ENCODE measurements at regions not wholly inside any gene's neighbourhood (a gene's known extent, or its start where the extent isn't known, plus 50 kb on each side); places are given as distances from the start of the nearest gene placed in this dataset.

DNA sequence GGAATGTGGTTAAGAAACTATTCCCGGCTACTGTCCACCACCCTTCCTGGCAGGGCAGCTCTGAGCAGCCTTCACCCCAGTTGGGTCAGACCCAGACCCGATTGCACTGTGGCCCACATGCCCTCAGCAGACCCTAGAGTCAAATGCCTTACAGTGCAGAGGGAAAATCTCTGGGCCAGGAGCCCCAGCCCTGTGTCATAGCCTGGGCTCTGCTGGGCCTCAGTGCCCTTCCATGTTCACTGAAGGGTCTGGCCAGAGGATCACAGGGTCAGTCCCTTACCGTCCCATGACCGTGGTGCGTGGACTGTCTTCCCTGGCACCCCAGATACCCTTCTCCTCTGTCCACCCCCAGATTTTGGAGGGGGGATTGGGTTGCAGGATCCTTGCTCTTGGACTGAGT lies 73.5 kb upstream of the COL5A1 start:
- WGBS, 2 donors (ENCODE audit: low coverage in 1 of 2): 76 to 80% methylated on average over 1 to 5 of the region's 5 CpGs
- TF ChIP-seq, protein P1, sequence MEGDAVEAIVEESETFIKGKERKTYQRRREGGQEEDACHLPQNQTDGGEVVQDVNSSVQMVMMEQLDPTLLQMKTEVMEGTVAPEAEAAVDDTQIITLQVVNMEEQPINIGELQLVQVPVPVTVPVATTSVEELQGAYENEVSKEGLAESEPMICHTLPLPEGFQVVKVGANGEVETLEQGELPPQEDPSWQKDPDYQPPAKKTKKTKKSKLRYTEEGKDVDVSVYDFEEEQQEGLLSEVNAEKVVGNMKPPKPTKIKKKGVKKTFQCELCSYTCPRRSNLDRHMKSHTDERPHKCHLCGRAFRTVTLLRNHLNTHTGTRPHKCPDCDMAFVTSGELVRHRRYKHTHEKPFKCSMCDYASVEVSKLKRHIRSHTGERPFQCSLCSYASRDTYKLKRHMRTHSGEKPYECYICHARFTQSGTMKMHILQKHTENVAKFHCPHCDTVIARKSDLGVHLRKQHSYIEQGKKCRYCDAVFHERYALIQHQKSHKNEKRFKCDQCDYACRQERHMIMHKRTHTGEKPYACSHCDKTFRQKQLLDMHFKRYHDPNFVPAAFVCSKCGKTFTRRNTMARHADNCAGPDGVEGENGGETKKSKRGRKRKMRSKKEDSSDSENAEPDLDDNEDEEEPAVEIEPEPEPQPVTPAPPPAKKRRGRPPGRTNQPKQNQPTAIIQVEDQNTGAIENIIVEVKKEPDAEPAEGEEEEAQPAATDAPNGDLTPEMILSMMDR (IDR thresholded peaks at IDR 0.05): no peak
- TF ChIP-seq POLR2A (IDR thresholded peaks at IDR 0.05): no peak
- no peak for TF ChIP-seq EP300 (IDR thresholded peaks at IDR 0.05; ENCODE audit: low read depth)
- no peak for TF ChIP-seq POLR2AphosphoS5 (IDR thresholded peaks at IDR 0.05)
- Histone ChIP-seq H3K4me1 (no peaks in the 10 kb centered on the region), H3K27me3 (no peaks in the 10 kb centered on the region), H3K9me3 (no peaks in the 10 kb centered on the region), H3K27ac (no peak overlapping the region), H3K36me3 (no peaks in the 10 kb centered on the region), H3K4me3 (no peak overlapping the region)
- intact Hi-C loops (cut with DNase I; ENCODE audit: low total_unique reads): no loop called here
- no peak for DNase-seq
- in situ Hi-C loops (cut with MboI; ENCODE audit: low pct_ligation_motif_present in 1 of 4, low pct_unique_long_range_greater_than_20kb in 1 of 4, low sequenced_read_pairs in 3 of 4): no loop called here

GRCh38 chr9:134568811-134569210 lies 72.8 kb upstream of the COL5A1 start:
- H3K27me3 ChIP-seq: no peaks in the 10 kb centered on the region
- no peaks in the 10 kb centered on the region for H3K4me1 ChIP-seq
- TF ChIP-seq, protein P1 (IDR thresholded peaks at IDR 0.05): no peak
- TF ChIP-seq POLR2AphosphoS5 (IDR thresholded peaks at IDR 0.05) (no peak), EP300 (IDR thresholded peaks at IDR 0.05; ENCODE audit: low read depth) (no peak), POLR2A (IDR thresholded peaks at IDR 0.05) (no peak)
- intact Hi-C loops (cut with DNase I; ENCODE audit: low total_unique reads) (no loop called here), in situ Hi-C loops (cut with MboI; ENCODE audit: low pct_ligation_motif_present in 1 of 4, low pct_unique_long_range_greater_than_20kb in 1 of 4, low sequenced_read_pairs in 3 of 4) (no loop called here)
- H3K36me3 ChIP-seq: no peaks in the 10 kb centered on the region
- 60 to 69% methylated on average over 3 of the region's 3 CpGs for WGBS, 2 donors (ENCODE audit: low coverage in 1 of 2)
- no peaks in the 10 kb centered on the region for H3K9me3 ChIP-seq
- H3K27ac ChIP-seq: no peak overlapping the region
- H3K4me3 ChIP-seq: no peak overlapping the region
- DNase-seq: no peak

DNA sequence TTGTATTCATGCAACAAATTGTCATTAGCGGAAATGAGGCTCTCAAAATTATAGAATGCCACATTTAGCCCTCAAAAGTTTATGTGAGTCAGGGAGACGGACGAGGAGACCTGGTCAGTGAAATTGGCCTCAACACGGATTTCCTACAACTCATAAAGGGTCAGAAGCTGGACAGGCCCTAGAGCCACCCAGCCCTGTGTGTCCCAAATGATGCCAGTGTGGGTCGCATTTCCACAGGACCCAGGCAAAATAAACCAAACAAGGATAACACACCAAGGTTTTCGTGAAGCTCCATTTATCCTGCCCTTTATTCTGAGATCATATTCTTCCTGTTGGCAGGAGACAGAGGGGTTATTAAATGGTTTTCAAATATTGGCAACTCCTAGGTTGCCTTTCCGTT lies 72.0 kb upstream of the COL5A1 start:
- TF ChIP-seq POLR2A (IDR thresholded peaks at IDR 0.05) (no peak), POLR2AphosphoS5 (IDR thresholded peaks at IDR 0.05) (no peak), EP300 (IDR thresholded peaks at IDR 0.05; ENCODE audit: low read depth) (no peak)
- TF ChIP-seq, protein P1 (IDR thresholded peaks at IDR 0.05): no peak
- no peaks in the 10 kb centered on the region for H3K27me3 ChIP-seq
- H3K9me3 ChIP-seq: no peaks in the 10 kb centered on the region
- no peaks in the 10 kb centered on the region for H3K36me3 ChIP-seq
- WGBS, 2 donors (ENCODE audit: low coverage in 1 of 2): 77 to 87% methylated on average over 4 to 7 of the region's 7 CpGs
- no peaks in the 10 kb centered on the region for H3K4me1 ChIP-seq
- no peak overlapping the region for H3K27ac ChIP-seq
- intact Hi-C loops (cut with DNase I; ENCODE audit: low total_unique reads) (no loop called here), in situ Hi-C loops (cut with MboI; ENCODE audit: low pct_ligation_motif_present in 1 of 4, low pct_unique_long_range_greater_than_20kb in 1 of 4, low sequenced_read_pairs in 3 of 4) (no loop called here)
- H3K4me3 ChIP-seq: no peak overlapping the region
- DNase-seq: no peak

GRCh38 chr9:134570151-134570621 lies 71.4 kb upstream of the COL5A1 start:
- no peaks in the 10 kb centered on the region for H3K4me1 ChIP-seq
- H3K27me3 ChIP-seq: no peaks in the 10 kb centered on the region
- DNase-seq: no peak
- in situ Hi-C loops (cut with MboI; ENCODE audit: low pct_ligation_motif_present in 1 of 4, low pct_unique_long_range_greater_than_20kb in 1 of 4, low sequenced_read_pairs in 3 of 4) (no loop called here), intact Hi-C loops (cut with DNase I; ENCODE audit: low total_unique reads) (no loop called here)
- H3K9me3 ChIP-seq: no peaks in the 10 kb centered on the region
- TF ChIP-seq EP300 (IDR thresholded peaks at IDR 0.05; ENCODE audit: low read depth): no peak
- TF ChIP-seq POLR2AphosphoS5 (IDR thresholded peaks at IDR 0.05): no peak
- TF ChIP-seq, protein P1 (IDR thresholded peaks at IDR 0.05): no peak
- TF ChIP-seq POLR2A (IDR thresholded peaks at IDR 0.05): no peak
- H3K36me3 ChIP-seq: no peaks in the 10 kb centered on the region
- WGBS, 2 donors (ENCODE audit: low coverage in 1 of 2): 69 to 90% methylated on average over 3 to 10 of the region's 10 CpGs
- H3K4me3 ChIP-seq: no peak overlapping the region
- H3K27ac ChIP-seq: no peak overlapping the region

Data from transverse colon (tissue), 4 donors.